Activated T-cell treated with anti-CD3 and anti-CD28 coated beads, Interleukin-2, amount 50 U/mL, for 24 hours (primary cell): ENCODE measurements at regions not wholly inside any gene's neighbourhood (a gene's known extent, or its start where the extent isn't known, plus 50 kb on each side); places are given as distances from the start of the nearest gene placed in this dataset.
"Not testable (repeated sequence)": the region's sequence is repeated elsewhere in the genome, so short reads cannot be mapped to it uniquely, and the experiment has no call there.

Experiments used
- DNase-seq: peaks from one replicate; pipeline ENCODE4 v3.0.0-alpha.2; 2020
- H3K27ac Mint-ChIP-seq: 2 replicates; pipeline ENCODE4 v1.8.0; 2020; ENCODE audit warnings: mild to moderate bottlenecking, mixed read lengths
- H3K27me3 Mint-ChIP-seq: 2 replicates; pipeline ENCODE4 v1.8.0; 2020; ENCODE audit warnings: mixed read lengths
- H3K36me3 Mint-ChIP-seq: 2 replicates; pipeline ENCODE4 v1.8.0; 2020; ENCODE audit warnings: low read depth, mixed read lengths
- H3K4me1 Mint-ChIP-seq: 2 replicates; pipeline ENCODE4 v1.8.0; 2020; ENCODE audit warnings: low read depth, mixed read lengths
- H3K4me3 Mint-ChIP-seq: 2 replicates; pipeline ENCODE4 v1.8.0; 2020; ENCODE audit warnings: mild to moderate bottlenecking, moderate library complexity, mixed read lengths
- H3K9me3 Mint-ChIP-seq: 2 replicates; pipeline ENCODE4 v1.8.0; 2020; ENCODE audit warnings: mixed read lengths

GRCh38 chr11:112345166-112345565, 84.5 kb upstream of the PLET1 start:
- H3K4me1 Mint-ChIP-seq: peaks cover 5% of the 10 kb centered on the region
- H3K9me3 Mint-ChIP-seq: no peaks in the 10 kb centered on the region
- H3K27ac Mint-ChIP-seq: no peak overlapping the region
- no peaks in the 10 kb centered on the region for H3K27me3 Mint-ChIP-seq
- no peak overlapping the region for H3K4me3 Mint-ChIP-seq
- DNase-seq: no peak
- no peaks in the 10 kb centered on the region for H3K36me3 Mint-ChIP-seq

GRCh38 chr11:112345706-112346105, 85.0 kb upstream of the PLET1 start:
- H3K9me3 Mint-ChIP-seq: no peaks in the 10 kb centered on the region
- H3K4me3 Mint-ChIP-seq: no peak overlapping the region
- no peaks in the 10 kb centered on the region for H3K36me3 Mint-ChIP-seq
- no peak for DNase-seq
- H3K4me1 Mint-ChIP-seq: peaks cover 5% of the 10 kb centered on the region
- H3K27me3 Mint-ChIP-seq: no peaks in the 10 kb centered on the region
- H3K27ac Mint-ChIP-seq: no peak overlapping the region

- no peaks in the 10 kb centered on the region for H3K9me3 Mint-ChIP-seq
- H3K4me3 Mint-ChIP-seq: no peak overlapping the region
- H3K27me3 Mint-ChIP-seq: no peaks in the 10 kb centered on the region
- peaks cover 5% of the 10 kb centered on the region for H3K4me1 Mint-ChIP-seq
- H3K27ac Mint-ChIP-seq: no peak overlapping the region
- DNase-seq: no peak
- no peaks in the 10 kb centered on the region for H3K36me3 Mint-ChIP-seq
These were observed 85.9 kb upstream of the PLET1 start for GRCh38 chr11:112346586-112346985.

- Mint-ChIP-seq H3K9me3 (no peaks in the 10 kb centered on the region), H3K36me3 (no peaks in the 10 kb centered on the region), H3K4me1 (peaks cover 5% of the 10 kb centered on the region), H3K27ac (no peak overlapping the region), H3K4me3 (no peak overlapping the region), H3K27me3 (no peaks in the 10 kb centered on the region)
- no peak for DNase-seq
These were observed 87.9 kb upstream of the PLET1 start for GRCh38 chr11:112348480-112349029.

GRCh38 chr11:112351423-112351822, 90.8 kb upstream of the PLET1 start:
- H3K27me3 Mint-ChIP-seq, H3K4me1 Mint-ChIP-seq, DNase-seq, H3K36me3 Mint-ChIP-seq, H3K9me3 Mint-ChIP-seq, H3K27ac Mint-ChIP-seq, H3K4me3 Mint-ChIP-seq: not testable (repeated sequence)

- no peaks in the 10 kb centered on the region for H3K9me3 Mint-ChIP-seq
- H3K4me1 Mint-ChIP-seq: peaks cover 5% of the 10 kb centered on the region
- no peak overlapping the region for H3K4me3 Mint-ChIP-seq
- DNase-seq: no peak
- H3K27me3 Mint-ChIP-seq: no peaks in the 10 kb centered on the region
- H3K36me3 Mint-ChIP-seq: no peaks in the 10 kb centered on the region
- no peak overlapping the region for H3K27ac Mint-ChIP-seq
These were observed 92.2 kb upstream of the PLET1 start for GRCh38 chr11:112352907-112353306.

- Mint-ChIP-seq H3K36me3 (no peaks in the 10 kb centered on the region), H3K9me3 (no peaks in the 10 kb centered on the region), H3K27me3 (no peaks in the 10 kb centered on the region), H3K4me1 (no peaks in the 10 kb centered on the region), H3K4me3 (no peak overlapping the region), H3K27ac (no peak overlapping the region)
- no peak for DNase-seq
These were observed 93.7 kb upstream of the PLET1 start for GRCh38 chr11:112354364-112354763.

GRCh38 chr11:112355726-112356125, 95.1 kb upstream of the PLET1 start:
- Mint-ChIP-seq H3K9me3 (no peaks in the 10 kb centered on the region), H3K36me3 (no peaks in the 10 kb centered on the region), H3K27ac (no peak overlapping the region), H3K4me1 (no peaks in the 10 kb centered on the region), H3K4me3 (no peak overlapping the region), H3K27me3 (no peaks in the 10 kb centered on the region)
- no peak for DNase-seq

- no peak overlapping the region for H3K4me3 Mint-ChIP-seq
- H3K27me3 Mint-ChIP-seq: no peaks in the 10 kb centered on the region
- no peak for DNase-seq
- no peaks in the 10 kb centered on the region for H3K9me3 Mint-ChIP-seq
- H3K4me1 Mint-ChIP-seq: no peaks in the 10 kb centered on the region
- no peak overlapping the region for H3K27ac Mint-ChIP-seq
- no peaks in the 10 kb centered on the region for H3K36me3 Mint-ChIP-seq
These were observed 96.8 kb upstream of the PLET1 start for GRCh38 chr11:112357488-112357887.

- H3K4me3 Mint-ChIP-seq: no peak overlapping the region
- H3K9me3 Mint-ChIP-seq: no peaks in the 10 kb centered on the region
- no peaks in the 10 kb centered on the region for H3K27me3 Mint-ChIP-seq
- H3K27ac Mint-ChIP-seq: no peak overlapping the region
- H3K36me3 Mint-ChIP-seq: no peaks in the 10 kb centered on the region
- no peak for DNase-seq
- no peaks in the 10 kb centered on the region for H3K4me1 Mint-ChIP-seq
These were observed 100.7 kb upstream of the PLET1 start for GRCh38 chr11:112361396-112361795.

- Mint-ChIP-seq H3K27ac (no peak overlapping the region), H3K36me3 (no peaks in the 10 kb centered on the region), H3K27me3 (no peaks in the 10 kb centered on the region), H3K4me3 (no peak overlapping the region), H3K4me1 (no peaks in the 10 kb centered on the region), H3K9me3 (no peaks in the 10 kb centered on the region)
- DNase-seq: no peak
These were observed 102.9 kb upstream of the PLET1 start for GRCh38 chr11:112363527-112363926.

GRCh38 chr11:112364962-112365481, 104.4 kb upstream of the PLET1 start:
- Mint-ChIP-seq H3K27me3 (no peaks in the 10 kb centered on the region), H3K9me3 (no peaks in the 10 kb centered on the region), H3K4me1 (no peaks in the 10 kb centered on the region), H3K36me3 (no peaks in the 10 kb centered on the region), H3K27ac (no peak overlapping the region), H3K4me3 (no peak overlapping the region)
- no peak for DNase-seq

- Mint-ChIP-seq H3K4me1 (no peaks in the 10 kb centered on the region), H3K36me3 (no peaks in the 10 kb centered on the region), H3K9me3 (no peaks in the 10 kb centered on the region), H3K27ac (no peak overlapping the region), H3K4me3 (no peak overlapping the region), H3K27me3 (no peaks in the 10 kb centered on the region)
- no peak for DNase-seq
These were observed 105.4 kb upstream of the PLET1 start for GRCh38 chr11:112366012-112366411.

- no peak overlapping the region for H3K4me3 Mint-ChIP-seq
- no peak overlapping the region for H3K27ac Mint-ChIP-seq
- H3K9me3 Mint-ChIP-seq: no peaks in the 10 kb centered on the region
- no peak for DNase-seq
- no peaks in the 10 kb centered on the region for H3K27me3 Mint-ChIP-seq
- H3K4me1 Mint-ChIP-seq: no peaks in the 10 kb centered on the region
- H3K36me3 Mint-ChIP-seq: no peaks in the 10 kb centered on the region
These were observed 106.1 kb upstream of the PLET1 start for GRCh38 chr11:112366777-112367176.

GRCh38 chr11:112367461-112367860, 106.8 kb upstream of the PLET1 start:
- no peak for DNase-seq
- no peaks in the 10 kb centered on the region for H3K9me3 Mint-ChIP-seq
- H3K27me3 Mint-ChIP-seq: no peaks in the 10 kb centered on the region
- H3K4me3 Mint-ChIP-seq: no peak overlapping the region
- H3K4me1 Mint-ChIP-seq: no peaks in the 10 kb centered on the region
- no peak overlapping the region for H3K27ac Mint-ChIP-seq
- H3K36me3 Mint-ChIP-seq: no peaks in the 10 kb centered on the region

GRCh38 chr11:112367895-112368294, 107.2 kb upstream of the PLET1 start:
- Mint-ChIP-seq H3K36me3 (no peaks in the 10 kb centered on the region), H3K27ac (no peak overlapping the region), H3K27me3 (no peaks in the 10 kb centered on the region), H3K4me1 (no peaks in the 10 kb centered on the region), H3K4me3 (no peak overlapping the region), H3K9me3 (no peaks in the 10 kb centered on the region)
- no peak for DNase-seq
